ENCODE measurements at regions not wholly inside any gene's neighbourhood (a gene's known extent, or its start where the extent isn't known, plus 50 kb on each side); places are given as distances from the start of the nearest gene placed in this dataset.

DNA sequence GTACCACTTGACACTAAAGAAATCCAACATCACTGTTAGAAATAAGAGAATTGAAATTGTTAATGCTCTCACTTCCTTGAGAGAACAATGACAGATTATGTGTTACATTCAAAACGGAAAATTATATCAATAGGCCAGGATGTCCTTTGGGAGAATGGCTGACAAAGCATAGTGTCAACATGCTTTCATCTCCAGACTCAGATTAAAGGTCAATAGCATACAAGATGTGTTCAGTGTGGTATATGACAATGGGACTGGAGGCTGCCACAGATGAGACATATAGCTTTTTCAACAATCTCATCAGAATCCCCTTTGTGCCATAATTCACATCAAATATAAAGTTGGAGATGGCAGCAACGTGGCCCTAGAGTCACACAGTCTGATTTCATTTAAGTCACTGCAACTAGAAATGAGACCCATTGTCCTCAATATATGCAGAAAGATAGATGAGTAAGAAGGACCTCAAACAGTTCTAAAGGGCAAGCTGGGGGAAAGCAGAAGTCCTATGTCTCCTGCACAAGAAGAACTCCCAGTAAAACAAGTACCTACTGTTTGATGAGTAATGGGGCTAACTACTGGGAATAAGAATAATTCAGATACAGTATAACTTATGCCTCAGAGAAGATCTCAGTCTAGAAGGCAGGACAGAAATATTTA, 327.9 kb downstream of the TTLL7 start:
- FAIRE-seq, result no peak

DNA sequence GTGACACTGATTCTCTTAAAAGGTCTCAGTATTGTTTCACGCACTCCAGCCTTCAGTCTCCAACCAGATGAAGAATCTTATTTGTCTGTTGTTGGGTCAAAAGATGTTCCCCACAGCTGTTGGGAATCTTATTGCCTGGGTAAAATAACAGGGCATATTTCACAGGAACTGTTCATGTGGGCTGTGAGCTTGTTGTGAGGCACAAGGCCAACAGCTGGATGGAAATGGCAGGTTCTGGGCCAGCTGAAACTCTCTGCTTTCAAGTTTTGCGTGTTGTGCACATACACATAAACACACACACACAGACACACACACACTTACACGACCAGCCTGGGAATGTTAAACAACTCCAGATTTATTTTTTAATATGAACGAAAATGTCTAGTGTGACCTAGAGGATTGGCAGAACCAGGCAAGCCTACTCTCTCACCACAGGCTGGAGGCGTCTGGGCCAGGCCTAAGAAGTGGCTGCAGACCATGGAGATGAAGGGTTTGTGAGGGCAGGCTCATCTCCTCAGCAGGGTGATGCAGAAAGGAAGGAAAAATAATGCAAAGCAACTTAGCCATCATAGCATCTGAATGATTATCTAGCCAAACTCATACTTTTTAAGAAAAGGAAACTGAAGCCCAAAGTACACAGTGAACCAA, 357.0 kb downstream of the TTLL7 start:
- no peak for FAIRE-seq

DNA sequence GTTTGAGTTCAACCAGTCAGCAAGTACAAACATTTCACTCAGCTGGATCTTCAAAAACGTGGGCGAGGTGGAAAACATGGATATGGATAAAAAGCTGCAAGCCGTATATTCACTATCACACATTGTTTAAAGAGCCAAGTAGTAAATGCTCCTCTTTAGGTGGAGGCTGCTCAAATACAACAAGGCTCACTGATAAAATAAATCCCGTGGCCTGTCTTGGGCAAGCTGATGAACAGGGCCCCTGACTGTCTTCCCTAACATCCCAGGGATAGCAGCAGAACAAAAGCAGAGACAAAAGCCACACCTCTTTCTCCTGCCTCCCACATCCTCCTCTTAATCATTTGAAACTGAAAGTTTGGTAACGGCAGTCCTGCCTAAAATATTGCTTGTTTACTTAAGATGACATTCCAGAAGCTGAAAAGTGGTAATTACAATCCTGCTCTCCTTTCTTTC, 357.7 kb downstream of the TTLL7 start:
- no peak for FAIRE-seq

GRCh38 chr1:83639785-83640184, 359.1 kb downstream of the TTLL7 start:
- FAIRE-seq, result no peak

- no peak for FAIRE-seq
Observed at GRCh38 chr1:83637586-83637985, 361.3 kb downstream of the TTLL7 start.

GRCh38 chr1:83637009-83637408, 361.9 kb downstream of the TTLL7 start:
- FAIRE-seq, result no peak

DNA sequence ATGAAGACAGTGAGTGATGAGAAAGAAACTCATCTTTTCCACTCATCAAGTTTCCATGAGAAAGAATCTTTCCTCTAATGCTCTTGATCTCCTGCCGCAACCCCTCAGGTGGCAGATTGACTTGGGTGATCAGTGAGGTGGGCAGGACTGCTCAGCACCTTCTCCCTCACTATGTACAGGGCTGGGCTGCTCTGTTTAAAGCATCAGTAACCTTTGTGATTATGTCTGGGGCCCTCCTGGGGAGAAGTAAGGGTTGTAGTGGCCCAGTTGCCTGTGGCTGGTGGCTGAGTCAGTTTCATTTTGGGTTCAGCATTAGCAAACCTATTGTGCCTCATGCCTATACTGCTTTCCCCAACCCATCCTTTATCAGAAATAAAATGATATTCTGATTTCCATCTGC, 366.0 kb downstream of the TTLL7 start:
- FAIRE-seq, result no peak

DNA sequence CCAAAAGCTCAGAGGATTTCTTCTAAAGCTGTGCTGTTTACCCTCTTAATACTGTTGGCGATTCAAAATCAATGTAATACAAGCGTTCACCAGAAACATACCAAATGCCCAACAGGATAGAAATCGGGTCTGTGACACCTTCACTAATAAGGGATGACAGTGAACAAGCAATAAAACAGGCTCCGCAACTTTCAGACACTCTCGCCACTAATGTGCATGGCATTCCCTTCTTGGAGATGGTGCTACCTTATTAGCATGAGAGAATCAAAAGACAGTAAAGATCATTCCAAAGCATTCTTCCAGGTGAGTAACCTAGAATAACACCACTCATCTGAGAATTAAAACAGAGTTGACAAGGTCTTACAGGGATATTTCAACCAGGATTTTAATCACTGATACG, 367.1 kb downstream of the TTLL7 start:
- FAIRE-seq, result no peak

GRCh38 chr1:83627045-83627444, 371.9 kb downstream of the TTLL7 start:
- FAIRE-seq, result no peak

DNA sequence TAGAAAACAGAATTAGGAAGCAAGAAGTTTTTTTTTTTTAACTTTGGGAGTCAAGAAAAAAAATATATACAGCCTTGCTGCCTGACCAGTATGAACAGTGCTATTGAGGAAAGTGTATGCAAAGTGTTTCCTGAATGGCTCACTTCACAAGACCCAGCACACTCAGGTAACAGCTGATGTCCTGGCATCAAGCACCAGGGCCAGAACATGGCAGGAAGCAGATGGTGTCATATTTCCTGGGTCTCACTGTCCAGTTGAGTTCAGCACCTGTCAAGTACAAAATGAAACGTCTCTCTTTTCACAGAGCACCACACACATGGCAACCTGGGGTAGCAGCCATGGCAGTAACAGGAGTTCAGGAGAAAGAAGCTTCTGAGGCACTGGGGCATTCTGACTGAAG, 372.3 kb downstream of the TTLL7 start:
- FAIRE-seq, result no peak

DNA sequence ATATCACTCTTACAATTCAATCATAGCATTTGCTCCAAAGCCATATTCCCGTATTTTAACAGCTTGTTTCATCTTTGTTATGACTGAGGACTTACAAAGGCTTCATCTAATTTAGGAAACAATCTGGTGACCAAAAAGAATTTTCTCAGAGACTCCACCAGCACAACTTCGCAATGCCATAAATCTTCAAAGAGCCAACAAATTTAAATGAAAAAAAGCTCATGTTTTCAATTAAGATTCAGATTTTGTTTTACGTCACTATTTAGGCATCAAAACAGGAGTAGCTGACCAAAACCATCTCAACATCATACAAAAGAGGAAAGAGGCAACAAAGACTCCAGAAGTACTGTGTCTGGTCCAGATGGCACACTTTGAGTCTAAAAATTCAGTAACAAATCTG, 373.3 kb downstream of the TTLL7 start:
- no peak for FAIRE-seq

DNA sequence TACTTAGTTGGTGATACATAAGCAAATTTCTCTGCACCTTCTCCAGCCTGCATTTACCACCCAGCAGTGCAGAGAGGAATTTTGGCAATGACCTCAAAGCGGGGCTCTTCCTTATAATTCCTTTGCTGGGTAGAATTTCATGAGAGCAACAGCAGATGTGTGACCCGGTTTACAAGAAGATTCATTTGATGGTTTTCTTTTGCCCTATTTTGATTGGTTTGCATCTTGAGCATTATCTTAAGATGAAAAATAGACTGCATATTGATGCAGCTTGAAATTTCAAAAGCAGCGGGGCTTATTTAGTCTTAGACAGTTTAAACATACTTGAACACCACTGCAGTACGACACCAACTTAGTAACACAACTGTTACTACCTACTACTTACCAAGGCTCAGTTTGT, 378.9 kb downstream of the TTLL7 start:
- FAIRE-seq, result no peak

DNA sequence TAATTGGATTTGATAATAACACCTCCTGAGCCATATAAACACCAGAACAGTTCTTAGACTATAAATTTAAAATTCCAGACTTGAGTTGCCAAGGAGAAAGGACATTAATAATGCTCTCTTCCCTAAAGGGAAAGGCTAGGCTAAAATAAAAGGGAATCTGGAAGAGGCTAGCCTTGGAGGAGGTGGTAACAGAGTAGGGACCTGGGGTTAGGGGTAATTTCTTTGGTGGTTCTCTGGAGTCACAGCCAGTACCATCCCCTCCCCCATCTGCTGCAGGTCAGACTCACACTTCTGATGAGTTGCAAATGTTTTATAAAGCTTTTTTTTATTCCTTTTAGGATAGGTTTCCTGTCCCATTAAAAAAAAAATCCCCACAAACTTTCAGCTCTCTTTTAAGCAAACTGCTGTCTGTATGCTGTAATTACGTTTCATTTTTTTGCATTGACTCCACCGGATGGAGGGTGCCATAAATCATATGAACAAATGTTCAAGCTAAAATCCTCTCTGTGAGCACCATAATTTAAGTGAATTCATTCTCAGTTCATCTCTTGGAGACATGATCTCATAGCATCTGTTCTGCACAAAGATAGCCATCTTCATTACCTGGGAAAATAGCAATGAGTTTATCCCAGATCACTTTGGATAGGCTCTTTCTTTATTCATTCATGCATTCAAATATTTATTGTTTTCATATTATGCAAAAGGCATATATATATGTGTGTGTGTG, 379.6 kb downstream of the TTLL7 start:
- FAIRE-seq, result no peak

GRCh38 chr1:83617883-83618282, 381.0 kb downstream of the TTLL7 start:
- no peak for FAIRE-seq

DNA sequence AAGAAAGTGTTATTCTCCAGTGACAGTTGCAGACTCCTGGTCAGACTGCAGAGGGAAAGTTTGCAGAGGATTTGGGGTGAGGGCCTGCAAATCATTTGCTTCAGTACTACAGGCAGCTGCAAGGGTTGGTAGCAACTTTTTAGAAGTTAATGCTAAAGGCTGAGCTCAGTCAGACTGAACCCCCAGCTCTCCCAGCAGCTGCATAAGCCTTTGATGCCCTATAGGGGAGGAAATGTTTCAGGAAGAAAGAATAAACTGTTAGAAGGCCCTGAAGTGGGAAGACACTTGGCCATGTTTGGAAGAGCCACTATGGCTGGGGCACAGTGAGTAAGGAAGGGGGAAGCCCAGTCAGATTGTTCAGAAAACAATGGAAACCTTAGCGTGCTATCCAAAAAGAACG, 383.6 kb downstream of the TTLL7 start:
- no peak for FAIRE-seq

GRCh38 chr1:83606416-83606955, 392.4 kb downstream of the TTLL7 start:
- no peak for FAIRE-seq

GRCh38 chr1:83596331-83596730, 402.6 kb downstream of the TTLL7 start:
- no peak for FAIRE-seq

GRCh38 chr1:83593073-83593472, 405.9 kb downstream of the TTLL7 start:
- no peak for FAIRE-seq

- FAIRE-seq, result no peak
Observed at GRCh38 chr1:83588140-83588539, 410.8 kb downstream of the TTLL7 start.

GRCh38 chr1:83583351-83584014, 415.4 kb downstream of the TTLL7 start:
- FAIRE-seq, result no peak

- FAIRE-seq, result no peak
Observed at GRCh38 chr1:83581747-83582146, 417.2 kb downstream of the TTLL7 start.

DNA sequence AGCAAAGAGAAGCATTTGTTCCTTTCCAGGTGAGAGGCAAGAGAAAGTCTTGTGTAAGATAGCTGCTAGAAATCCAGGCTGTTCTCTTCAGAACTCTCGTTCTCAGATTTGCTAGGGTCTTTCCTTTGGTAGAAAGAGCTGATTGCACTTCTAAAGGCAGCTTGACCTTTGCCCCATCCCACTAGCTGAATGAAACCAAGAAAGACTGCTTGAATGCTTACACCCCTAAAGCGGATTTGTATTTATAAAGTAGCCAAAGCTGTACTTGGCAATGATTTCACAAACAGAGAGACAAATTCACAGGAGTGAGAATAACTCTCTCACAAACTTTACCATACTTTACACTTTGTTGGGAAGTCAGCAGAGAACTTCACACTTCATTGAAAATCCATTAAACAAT, 424.1 kb downstream of the TTLL7 start:
- no peak for FAIRE-seq

DNA sequence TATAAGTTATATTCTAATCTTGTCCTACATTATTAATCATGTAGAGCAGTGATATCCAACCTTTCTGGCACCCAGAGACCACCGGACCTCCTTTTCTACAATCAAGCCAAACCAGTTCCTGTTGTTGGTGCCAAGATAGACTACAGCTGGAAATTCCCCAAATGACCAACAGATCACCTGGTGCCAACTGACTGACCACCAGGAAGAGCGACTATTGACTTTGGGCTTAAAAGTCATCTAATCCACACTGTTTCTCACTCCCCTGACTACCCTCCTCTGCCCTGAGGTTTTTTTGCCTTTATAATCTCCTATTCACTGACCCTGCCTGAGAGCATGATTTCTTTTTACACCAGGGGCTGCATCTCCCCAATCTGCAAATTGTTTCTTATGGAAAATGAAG, 425.2 kb downstream of the TTLL7 start:
- FAIRE-seq, result no peak

Data from colon (tissue), 2 donors.